Heart right ventricle (tissue), 16 donors: ENCODE measurements at regions not wholly inside any gene's neighbourhood (a gene's known extent, or its start where the extent isn't known, plus 50 kb on each side); places are given as distances from the start of the nearest gene placed in this dataset.

Source experiments
- ATAC-seq, 8 donors: fragments of 200-7000 bp; cut with Tn5 transposase; one replicate each; pipeline ENCODE4 v1.9.1; 2020; ENCODE audit warnings: mild to moderate bottlenecking in 8 of 8, moderate library complexity in 8 of 8, moderate number of reproducible peaks in 1 of 8
- DNase-seq, 2 donors: peaks; one replicate each; pipeline ENCODE4 v3.0.0-alpha.2; 2020
- H3K27ac ChIP-seq, 10 donors: fragments of 200-600 bp; sonication (generic) in 2 of 10; one replicate each; pipeline versions ENCODE4 v1.5.0 to v1.8.0; 2020 to 2022; ENCODE audit warnings: mild to moderate bottlenecking in 3 of 10
- H3K27me3 ChIP-seq, 7 donors: fragments of 200-600 bp; one replicate each; pipeline ENCODE4 v1.8.0; 2021 to 2022; ENCODE audit warnings: mild to moderate bottlenecking in 2 of 7
- H3K36me3 ChIP-seq, 9 donors: fragments of 200-600 bp; sonication (generic) in 1 of 9; one replicate each; pipeline versions ENCODE4 v1.5.0 to v1.8.0; 2020 to 2022; ENCODE audit warnings: mild to moderate bottlenecking in 2 of 9
- H3K4me1 ChIP-seq, 9 donors: fragments of 200-600 bp; sonication (generic) in 1 of 9; one replicate each; pipeline versions ENCODE4 v1.5.0 to v1.8.0; 2020 to 2022; ENCODE audit warnings: mild to moderate bottlenecking in 4 of 9
- H3K4me3 ChIP-seq, 10 donors: fragments of 200-600 bp; sonication (generic) in 2 of 10; one replicate each; pipeline versions ENCODE4 v1.5.0 to v1.8.0; 2020 to 2022; ENCODE audit warnings: mild to moderate bottlenecking in 7 of 10, moderate library complexity in 2 of 10
- H3K9me3 ChIP-seq, 11 donors: fragments of 200-600 bp in 10 of 11; sonication (generic) in 2 of 11; one replicate each; pipeline versions ENCODE4 v1.5.0 to v1.8.0; 2013 to 2022; ENCODE audit warnings: mild to moderate bottlenecking in 2 of 11, control low read depth in 1 of 11, moderate library complexity in 1 of 11
- CTCF ChIP-seq, 9 donors: fragments of 200-600 bp; sonication (generic) in 2 of 9; IDR thresholded peaks; one replicate each; pipeline versions ENCODE4 v1.5.0 to v1.8.0; 2021 to 2022; ENCODE audit warnings: antibody characterized with exemption in 9 of 9, mild to moderate bottlenecking in 5 of 9, moderate library complexity in 1 of 9
- WGBS, 2 donors: extraction: QIAGEN DNeasy Blood & Tissue Kit; methylation state at CpG; one replicate each; pipeline ENCODE4 v1.1.7; 2013; ENCODE audit warnings: inconsistent platforms in 1 of 2; 5-methylcytosine and 5-hydroxymethylcytosine counted together
- intact Hi-C, 10 donors: fragments of 100-400 bp; cut with DNase I; formaldehyde crosslinking; loops; one replicate each; pipeline versions ENCODE4 v1.11.1 to v1.14.2; 2022
- donor health status: Arrhythmogenic right ventricular cardiomyopathy.
- donor health status: ischemic (EF 13 %, LVEDD 7.1; RV severe dilation, severe dysfunction).
- donor health status: healthy with polysubstance abuse.
- donor health status: DM: no; HTN: yes; CAD: no.
- donor health status: DM: no; HTN: no; CAD: no.
- donor health status: ischemic (EF 25% LVEDD 6.9; RV normal size, moderate dysfunction).
- donor health status: ischemic (EF 25% LVEDD 5.7; RV mildly dilated, moderate dysfunction).
- donor health status: healthy.
- donor health status: DM: yes; HTN: yes; CAD: no.
- donor health status: Ischemic cardiomyopathy.
- donor health status: ischemic (EF 35%, LVEDD 5.7; RV mildly dilated, moderate dysfunction).
- donor health status: nonischemic (EF 11% LVEDD 7.7; RV severe dilation, severe dysfunction).
- donor health status: DM: yes; HTN: yes; CAD: no.
- donor health status: PGD.
- donor health status: ischemic (EF 29% LVEDD 5.4; RV normal size, mild dysfunction).
- donor health status: nonischemic (EF 23%, LVEDD 6.1; RV moderate dilation, normal function).

DNA sequence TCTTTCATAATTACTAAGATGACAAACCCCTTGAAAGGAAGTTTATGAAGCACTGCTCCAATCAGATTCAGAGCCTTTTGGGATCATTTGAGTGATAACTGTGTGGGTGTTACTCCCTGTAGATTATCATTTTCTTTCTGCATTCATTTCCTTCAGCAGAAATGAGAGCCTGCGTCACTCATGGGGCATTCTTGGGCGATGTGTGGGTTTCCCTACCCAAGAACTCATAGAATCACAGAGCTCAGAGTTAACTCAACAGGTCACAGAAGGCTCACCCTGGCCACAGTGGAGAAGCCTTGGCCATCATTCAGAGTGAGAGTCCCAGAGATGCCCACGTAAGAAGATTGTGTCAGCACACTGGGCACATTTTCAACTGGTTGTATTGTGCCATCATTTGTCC lies 401.9 kb downstream of the TLE4 start:
- Histone ChIP-seq H3K4me1 (no peaks in the 10 kb centered on the region), H3K27me3 (peaks cover 0 to 14% (median 0%) of the 10 kb centered on the region in 7 donors), H3K4me3 (no peak overlapping the region), H3K27ac (no peak overlapping the region), H3K36me3 (no peaks in the 10 kb centered on the region), H3K9me3 (no peaks in the 10 kb centered on the region)
- TF ChIP-seq CTCF (IDR thresholded peaks at IDR 0.05) = no peak
- ATAC-seq (no peak), DNase-seq (no peak)
- intact Hi-C loops = no loop called here
- WGBS, 2 donors = 79 to 93% methylated on average over 3 of the region's 3 CpGs

GRCh38 chr9:79970146-79970425 lies 398.3 kb downstream of the TLE4 start:
- no peaks in the 10 kb centered on the region for H3K9me3 ChIP-seq
- TF ChIP-seq CTCF (IDR thresholded peaks at IDR 0.05) = no peak
- intact Hi-C loops = no loop called here
- no peaks in the 10 kb centered on the region for H3K4me1 ChIP-seq
- 71 to 80% methylated on average over 2 of the region's 2 CpGs for WGBS, 2 donors
- no peaks in the 10 kb centered on the region for H3K36me3 ChIP-seq
- peaks cover 0 to 23% (median 0%) of the 10 kb centered on the region in 7 donors for H3K27me3 ChIP-seq
- ATAC-seq (no peak), DNase-seq (no peak)
- no peak overlapping the region for H3K27ac ChIP-seq
- H3K4me3 ChIP-seq = no peak overlapping the region

DNA sequence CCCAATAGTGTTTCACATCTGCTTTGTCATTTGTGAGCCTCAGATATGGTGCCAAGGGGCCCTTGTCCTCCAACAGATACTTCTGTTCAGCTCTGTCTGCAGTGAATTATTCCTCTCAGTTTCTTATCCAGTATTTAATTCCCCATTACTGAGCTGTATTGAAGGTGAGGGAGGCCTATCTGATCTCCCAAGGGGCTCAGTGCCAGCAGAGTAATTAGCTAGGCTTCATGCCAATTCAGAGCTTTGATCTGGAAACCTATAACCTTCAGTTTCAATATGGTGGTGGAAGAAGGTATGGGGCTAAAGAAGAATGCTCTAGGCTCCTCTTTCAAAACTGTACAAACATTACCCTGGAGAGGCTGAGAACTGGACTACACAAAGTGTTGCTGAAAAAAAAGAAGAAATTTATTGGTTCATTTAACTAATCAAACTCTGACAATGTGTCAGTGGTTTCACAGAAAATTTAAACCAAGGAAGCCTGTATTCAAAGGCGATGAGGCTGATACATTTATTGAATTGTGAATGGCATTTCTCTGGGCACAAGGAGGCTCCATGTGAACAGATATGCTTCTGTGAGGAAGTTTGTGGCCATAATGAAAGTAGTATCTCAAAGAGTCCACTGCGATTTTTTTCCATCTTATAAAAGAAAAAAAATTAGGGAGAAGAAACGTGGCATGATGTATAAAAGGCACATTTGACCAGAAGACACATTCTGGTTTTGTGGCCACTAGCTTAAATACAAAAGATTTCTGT lies 397.8 kb downstream of the TLE4 start:
- no peak for TF ChIP-seq CTCF (IDR thresholded peaks at IDR 0.05)
- H3K4me1 ChIP-seq = no peaks in the 10 kb centered on the region
- no peaks in the 10 kb centered on the region for H3K9me3 ChIP-seq
- H3K36me3 ChIP-seq = no peaks in the 10 kb centered on the region
- ATAC-seq (no peak), DNase-seq (no peak)
- no peak overlapping the region for H3K27ac ChIP-seq
- 81 to 86% methylated on average over 3 of the region's 3 CpGs for WGBS, 2 donors
- intact Hi-C loops = loop anchor here in 1 of 10 donors (10.0 kb wide), 1 partner anchor 495 kb away; no protein-coding TSS in a partner anchor
- no peak overlapping the region for H3K4me3 ChIP-seq
- peaks cover 0 to 19% (median 0%) of the 10 kb centered on the region in 7 donors for H3K27me3 ChIP-seq

DNA sequence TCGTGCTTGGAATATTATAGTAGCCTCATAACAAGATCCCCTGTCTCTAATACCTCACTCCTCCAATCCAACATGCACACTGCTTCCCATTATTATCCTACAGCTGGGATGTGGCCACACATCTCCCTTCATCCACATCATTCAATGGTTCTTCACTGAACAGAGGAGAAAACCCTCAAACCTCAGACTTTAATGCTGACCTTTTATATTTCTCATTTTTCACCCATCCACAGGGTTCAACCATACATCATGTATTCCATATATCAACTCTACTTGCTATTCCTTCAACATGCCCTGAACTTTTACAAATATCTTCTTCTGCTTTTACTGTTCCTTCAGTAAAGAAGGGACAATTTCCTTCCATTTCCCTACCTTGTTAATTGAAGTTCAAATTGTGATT lies 396.8 kb downstream of the TLE4 start:
- WGBS, 2 donors = 82 to 87% methylated on average over 1 of the region's 1 CpG
- no peak for ATAC-seq
- H3K36me3 ChIP-seq = no peaks in the 10 kb centered on the region

More for the DNA sequence above, 396.8 kb downstream of the TLE4 start:
- TF ChIP-seq CTCF (IDR thresholded peaks at IDR 0.05) = no peak
- H3K27ac ChIP-seq = no peak overlapping the region
- intact Hi-C loops = loop anchor here in 1 of 10 donors (10.0 kb wide), 1 partner anchor 494 kb away; no protein-coding TSS in a partner anchor
- no peak overlapping the region for H3K4me3 ChIP-seq
- H3K9me3 ChIP-seq = no peaks in the 10 kb centered on the region
- no peaks in the 10 kb centered on the region for H3K4me1 ChIP-seq
- DNase-seq = no peak
- H3K27me3 ChIP-seq = peaks cover 0 to 19% (median 3%) of the 10 kb centered on the region in 7 donors
